ENCODE measurements at regions not wholly inside any gene's neighbourhood (a gene's known extent, or its start where the extent isn't known, plus 50 kb on each side); places are given as distances from the start of the nearest gene placed in this dataset.

GRCh38 chr15:94070356-94071295 is 160.7 kb upstream of the MCTP2 start:
- Histone ChIP-seq H3K27ac (ENCODE audit: low read depth, low read length) (peak overlapping the region; percentile 53), H3K27me3 (ENCODE audit: control insufficient read depth, insufficient read depth, low read length, poor library complexity, severe bottlenecking) (peaks cover 15% of the 10 kb centered on the region), H3K4me1 (ENCODE audit: control insufficient read depth, insufficient read depth, low read length) (no peaks in the 10 kb centered on the region), H3K36me3 (ENCODE audit: control insufficient read depth, insufficient read depth, low read length) (no peaks in the 10 kb centered on the region), H3K4me3 (ENCODE audit: low read length) (no peak overlapping the region), H3K9ac (ENCODE audit: extremely low read depth, low read length, poor library complexity, severe bottlenecking) (no peak overlapping the region), H3K9me3 (ENCODE audit: control insufficient read depth, low read length) (no peaks in the 10 kb centered on the region)
- WGBS, 2 experiments (ENCODE audit: insufficient coverage in 1 of 2, insufficient read length in 1 of 2) = 87 to 89% methylated on average over 12 to 19 of the region's 19 CpGs
- peaks cover 20% of the 10 kb centered on the region for H3K27me3 Mint-ChIP-seq (ENCODE audit: insufficient read depth)
- no peak for TF ChIP-seq CTCF (conservative IDR thresholded peaks at IDR 0.05)
- H3K27ac Mint-ChIP-seq = no peak overlapping the region
- no peak overlapping the region for H3K4me3 Mint-ChIP-seq
- H3K36me3 Mint-ChIP-seq (ENCODE audit: low read depth) = no peaks in the 10 kb centered on the region
- peak; percentile 71 for DNase-seq
- H3K9me3 Mint-ChIP-seq = peaks cover 13% of the 10 kb centered on the region
- H3K4me1 Mint-ChIP-seq = peaks cover 11% of the 10 kb centered on the region

GRCh38 chr15:94069844-94070243 is 161.5 kb upstream of the MCTP2 start:
- Histone ChIP-seq H3K9me3 (ENCODE audit: control insufficient read depth, low read length) (no peaks in the 10 kb centered on the region), H3K36me3 (ENCODE audit: control insufficient read depth, insufficient read depth, low read length) (no peaks in the 10 kb centered on the region), H3K27ac (ENCODE audit: low read depth, low read length) (peak overlapping the region; percentile 53), H3K27me3 (ENCODE audit: control insufficient read depth, insufficient read depth, low read length, poor library complexity, severe bottlenecking) (peaks cover 10% of the 10 kb centered on the region), H3K4me3 (ENCODE audit: low read length) (no peak overlapping the region), H3K4me1 (ENCODE audit: control insufficient read depth, insufficient read depth, low read length) (no peaks in the 10 kb centered on the region), H3K9ac (ENCODE audit: extremely low read depth, low read length, poor library complexity, severe bottlenecking) (no peak overlapping the region)
- Mint-ChIP-seq H3K4me3 (no peak overlapping the region), H3K36me3 (ENCODE audit: low read depth) (no peaks in the 10 kb centered on the region), H3K4me1 (peaks cover 4% of the 10 kb centered on the region), H3K27me3 (ENCODE audit: insufficient read depth) (peaks cover 16% of the 10 kb centered on the region), H3K27ac (no peak overlapping the region), H3K9me3 (peaks cover 13% of the 10 kb centered on the region)
- no peak for DNase-seq
- 91 to 96% methylated on average over 6 to 9 of the region's 9 CpGs for WGBS, 2 experiments (ENCODE audit: insufficient coverage in 1 of 2, insufficient read length in 1 of 2)
- TF ChIP-seq CTCF (conservative IDR thresholded peaks at IDR 0.05) = no peak

- peaks cover 11% of the 10 kb centered on the region for H3K27me3 Mint-ChIP-seq (ENCODE audit: insufficient read depth)
- Histone ChIP-seq H3K4me3 (ENCODE audit: low read length) (no peak overlapping the region), H3K9me3 (ENCODE audit: control insufficient read depth, low read length) (no peaks in the 10 kb centered on the region), H3K9ac (ENCODE audit: extremely low read depth, low read length, poor library complexity, severe bottlenecking) (no peak overlapping the region), H3K36me3 (ENCODE audit: control insufficient read depth, insufficient read depth, low read length) (no peaks in the 10 kb centered on the region), H3K4me1 (ENCODE audit: control insufficient read depth, insufficient read depth, low read length) (no peaks in the 10 kb centered on the region), H3K27me3 (ENCODE audit: control insufficient read depth, insufficient read depth, low read length, poor library complexity, severe bottlenecking) (no peaks in the 10 kb centered on the region), H3K27ac (ENCODE audit: low read depth, low read length) (no peak overlapping the region)
- peaks cover 2% of the 10 kb centered on the region for H3K4me1 Mint-ChIP-seq
- H3K36me3 Mint-ChIP-seq (ENCODE audit: low read depth) = no peaks in the 10 kb centered on the region
- H3K9me3 Mint-ChIP-seq = peaks cover 13% of the 10 kb centered on the region
- WGBS, 2 experiments (ENCODE audit: insufficient coverage in 1 of 2, insufficient read length in 1 of 2) = 93 to 96% methylated on average over 3 of the region's 3 CpGs
- DNase-seq = no peak
- no peak overlapping the region for H3K4me3 Mint-ChIP-seq
- H3K27ac Mint-ChIP-seq = no peak overlapping the region
- no peak for TF ChIP-seq CTCF (conservative IDR thresholded peaks at IDR 0.05)
Observed at GRCh38 chr15:94066811-94067210, 164.6 kb upstream of the MCTP2 start.

Data from endodermal cell (in vitro differentiated cells).